RWPE2 (cell line): ENCODE measurements at regions not wholly inside any gene's neighbourhood (a gene's known extent, or its start where the extent isn't known, plus 50 kb on each side); places are given as distances from the start of the nearest gene placed in this dataset.

ENCODE experiments used
- ATAC-seq: fragments of 200-7000 bp; cut with Tn5 transposase; 3 replicates; pipeline ENCODE4 v1.9.1; 2021; ENCODE audit warnings: low read depth
- DNase-seq: peaks from one replicate; pipeline ENCODE4 v3.0.0-alpha.2; 2020; ENCODE audit warnings: low spot score
- H3K27ac ChIP-seq: fragments of 450-650 bp; 2 replicates; pipeline ENCODE4 v1.5.1; 2017; ENCODE audit warnings: mild to moderate bottlenecking; ENCODE audit not compliant: poor library complexity, severe bottlenecking
- H3K27me3 ChIP-seq: fragments of 250-450 bp; sonication (Bioruptor Pico); 2 replicates; pipeline ENCODE4 v1.5.1; 2021; ENCODE audit warnings: mild to moderate bottlenecking, moderate library complexity; ENCODE audit not compliant: insufficient read depth, poor library complexity, severe bottlenecking
- H3K36me3 ChIP-seq: fragments of 250-450 bp; sonication (Bioruptor Pico); 2 replicates; pipeline ENCODE4 v1.5.1; 2020; ENCODE audit warnings: low read depth, mild to moderate bottlenecking, moderate library complexity
- H3K4me1 ChIP-seq: fragments of 250-450 bp; sonication (Bioruptor Pico); 2 replicates; pipeline ENCODE4 v1.5.1; 2021; ENCODE audit warnings: mild to moderate bottlenecking, moderate library complexity; ENCODE audit not compliant: insufficient read depth, poor library complexity, severe bottlenecking
- H3K4me3 ChIP-seq: fragments of 250-450 bp; sonication (Bioruptor Pico); 2 replicates; pipeline ENCODE4 v1.5.1; 2021; ENCODE audit warnings: mild to moderate bottlenecking, moderate library complexity; ENCODE audit not compliant: severe bottlenecking
- H3K9me3 ChIP-seq: fragments of 250-450 bp; sonication (Bioruptor Pico); 2 replicates; pipeline ENCODE4 v1.5.1; 2021; ENCODE audit warnings: mild to moderate bottlenecking, moderate library complexity; ENCODE audit not compliant: severe bottlenecking
- CTCF ChIP-seq: fragments of 450-650 bp; IDR thresholded peaks from one replicate; pipeline ENCODE4 v1.5.1; 2017; ENCODE audit warnings: mild to moderate bottlenecking, moderate library complexity; ENCODE audit not compliant: poor library complexity, severe bottlenecking

GRCh38 chr7:1297017-1297960 is 64.6 kb downstream of the UNCX start:
- no peak overlapping the region for H3K27ac ChIP-seq
- TF ChIP-seq CTCF, result no peak
- ATAC-seq, result no peak
- H3K27me3 ChIP-seq, result peaks cover 52% of the 10 kb centered on the region
- no peaks in the 10 kb centered on the region for H3K36me3 ChIP-seq
- no peaks in the 10 kb centered on the region for H3K9me3 ChIP-seq
- H3K4me3 ChIP-seq, result no peak overlapping the region
- no peak for DNase-seq
- H3K4me1 ChIP-seq, result no peaks in the 10 kb centered on the region

- no peak overlapping the region for H3K4me3 ChIP-seq
- DNase-seq, result no peak
- no peaks in the 10 kb centered on the region for H3K36me3 ChIP-seq
- no peak for ATAC-seq
- H3K9me3 ChIP-seq, result no peaks in the 10 kb centered on the region
- peaks cover 48% of the 10 kb centered on the region for H3K27me3 ChIP-seq
- H3K27ac ChIP-seq, result no peak overlapping the region
- H3K4me1 ChIP-seq, result no peaks in the 10 kb centered on the region
- TF ChIP-seq CTCF, result no peak
These were observed 65.6 kb downstream of the UNCX start for GRCh38 chr7:1298051-1298930.

- no peaks in the 10 kb centered on the region for H3K36me3 ChIP-seq
- peaks cover 43% of the 10 kb centered on the region for H3K27me3 ChIP-seq
- H3K4me1 ChIP-seq, result no peaks in the 10 kb centered on the region
- H3K4me3 ChIP-seq, result no peak overlapping the region
- H3K9me3 ChIP-seq, result no peaks in the 10 kb centered on the region
- no peak overlapping the region for H3K27ac ChIP-seq
- DNase-seq, result no peak
- no peak for ATAC-seq
- TF ChIP-seq CTCF, result no peak
These were observed 66.5 kb downstream of the UNCX start for GRCh38 chr7:1298931-1299885.

- ATAC-seq, result no peak
- H3K4me3 ChIP-seq, result no peak overlapping the region
- no peak for DNase-seq
- no peak overlapping the region for H3K27ac ChIP-seq
- no peaks in the 10 kb centered on the region for H3K36me3 ChIP-seq
- no peaks in the 10 kb centered on the region for H3K9me3 ChIP-seq
- peaks cover 46% of the 10 kb centered on the region for H3K27me3 ChIP-seq
- TF ChIP-seq CTCF, result no peak
- no peaks in the 10 kb centered on the region for H3K4me1 ChIP-seq
These were observed 67.5 kb downstream of the UNCX start for GRCh38 chr7:1300206-1300605.
